ENCODE measurements at regions not wholly inside any gene's neighbourhood (a gene's known extent, or its start where the extent isn't known, plus 50 kb on each side); places are given as distances from the start of the nearest gene placed in this dataset.

DNA sequence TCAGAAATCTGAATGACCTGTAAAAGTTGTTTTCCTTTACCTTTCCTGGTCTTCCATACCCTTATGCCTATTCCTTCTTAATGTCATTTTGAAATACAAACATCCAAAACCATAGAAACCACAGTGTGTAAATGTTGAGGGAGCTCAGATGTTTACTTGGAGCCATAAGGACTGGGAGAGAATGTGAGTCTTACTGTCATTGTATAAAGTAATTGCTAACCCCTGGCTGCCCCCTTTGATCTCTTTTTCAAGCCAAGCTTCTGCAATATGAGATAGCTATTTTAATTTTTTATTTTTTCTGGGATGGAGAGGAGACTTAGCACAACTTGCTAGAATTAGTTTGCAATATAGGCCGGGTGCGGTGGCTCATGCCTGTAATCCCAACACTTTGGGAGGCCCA, 124.4 kb upstream of the AKIRIN2 start:
- intact Hi-C loops (cut with micrococcal nuclease), result no loop called here
- no peak for ATAC-seq
- no peak for DNase-seq

DNA sequence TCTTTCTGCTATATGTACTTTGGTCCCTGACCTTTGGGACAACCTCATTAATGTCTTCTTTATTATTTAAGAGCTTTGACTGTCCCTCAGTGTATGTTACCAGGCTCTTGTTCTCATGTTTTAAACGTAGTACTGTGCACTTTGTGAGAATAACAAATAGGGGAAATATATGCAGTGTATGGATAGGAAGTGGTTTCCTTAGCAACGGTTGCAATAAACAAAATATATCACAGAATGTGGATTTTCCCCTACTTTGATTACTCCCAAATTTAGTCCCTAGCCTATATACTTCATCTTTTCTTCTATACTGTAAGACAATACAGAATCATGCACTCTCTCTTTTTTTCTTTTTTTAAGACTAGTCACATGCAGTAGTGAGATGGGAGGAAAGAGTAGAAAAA, 123.8 kb upstream of the AKIRIN2 start:
- DNase-seq (no peak), ATAC-seq (peak; percentile 41)
- intact Hi-C loops (cut with micrococcal nuclease), result no loop called here

DNA sequence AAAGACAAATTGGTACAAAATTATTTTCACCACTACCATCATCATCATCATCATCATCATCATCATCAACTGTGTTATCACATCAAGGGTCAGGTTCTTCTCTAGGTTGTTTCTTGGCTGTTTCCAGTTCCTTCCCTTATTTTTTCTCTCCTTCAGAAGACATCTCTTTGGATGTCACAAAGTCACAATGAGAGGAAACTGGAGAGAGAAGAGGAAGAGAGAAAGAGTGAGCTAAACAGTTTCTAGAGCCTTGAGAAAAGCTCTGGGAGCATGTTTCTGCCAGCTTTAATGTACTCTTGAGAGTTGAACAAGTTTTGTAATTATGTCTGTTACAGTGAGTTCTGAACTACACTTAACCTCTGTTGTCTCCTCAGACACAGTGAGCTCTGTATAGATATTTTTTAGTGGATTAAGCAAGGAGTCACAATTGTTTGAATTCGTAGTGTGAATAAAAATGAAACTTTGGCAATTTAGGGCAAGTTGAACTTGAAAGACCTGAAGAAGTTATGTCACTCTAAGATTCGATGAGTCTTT, 123.0 kb upstream of the AKIRIN2 start:
- intact Hi-C loops (cut with micrococcal nuclease), result no loop called here
- no peak for DNase-seq
- peak; percentile 64 for ATAC-seq

DNA sequence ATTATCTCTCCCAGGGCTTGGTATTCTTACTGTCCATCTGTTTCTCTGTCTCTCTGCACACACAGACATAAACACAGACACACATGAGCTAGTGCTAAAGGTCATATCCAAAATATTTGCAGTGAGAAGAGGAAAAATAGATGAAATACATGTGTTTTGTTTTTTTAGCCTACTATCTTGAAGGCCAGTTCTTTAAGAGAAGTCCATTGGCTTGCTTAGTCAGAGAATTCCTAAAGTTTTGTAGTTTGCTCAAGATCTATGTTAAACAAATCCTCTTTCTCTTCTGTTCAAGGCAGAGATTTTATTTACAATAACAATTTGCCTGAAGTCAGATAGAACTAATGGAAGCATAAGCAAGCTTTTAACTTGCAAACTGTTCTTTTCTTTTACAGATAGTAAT, 120.0 kb upstream of the AKIRIN2 start:
- intact Hi-C loops (cut with micrococcal nuclease), result no loop called here
- DNase-seq (no peak), ATAC-seq (no peak)

DNA sequence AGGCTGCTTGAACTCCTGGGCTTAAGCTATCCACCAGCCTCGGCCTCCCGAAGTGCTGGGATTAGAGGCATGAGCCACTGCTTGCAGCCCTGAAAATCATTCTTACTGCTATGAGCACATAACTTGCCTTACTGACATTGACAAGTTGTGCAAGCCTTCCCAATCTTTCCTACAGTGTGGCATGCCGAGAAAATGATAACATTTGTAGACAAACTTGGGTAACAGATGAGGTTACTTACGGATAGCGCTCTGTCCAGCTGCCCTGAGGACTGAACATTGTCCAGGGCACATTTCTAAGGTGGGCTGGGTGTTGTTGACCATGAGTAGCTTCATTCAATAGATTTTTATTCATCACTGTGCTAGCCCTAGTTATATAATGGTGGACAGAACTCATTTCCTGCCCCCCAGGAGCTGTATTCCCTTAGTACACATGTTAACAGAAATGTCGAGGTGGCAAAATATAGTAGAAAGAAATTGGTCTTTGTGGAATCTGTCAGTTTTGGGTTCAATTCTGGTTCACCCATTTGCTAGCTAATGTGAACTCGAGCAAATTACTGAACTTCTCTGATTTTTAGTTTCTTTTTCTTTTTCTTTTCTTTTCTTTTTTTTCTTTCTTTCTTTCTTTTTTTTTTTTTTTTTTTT, 118.4 kb upstream of the AKIRIN2 start:
- DNase-seq (no peak), ATAC-seq (no peak)
- intact Hi-C loops (cut with micrococcal nuclease), result no loop called here

DNA sequence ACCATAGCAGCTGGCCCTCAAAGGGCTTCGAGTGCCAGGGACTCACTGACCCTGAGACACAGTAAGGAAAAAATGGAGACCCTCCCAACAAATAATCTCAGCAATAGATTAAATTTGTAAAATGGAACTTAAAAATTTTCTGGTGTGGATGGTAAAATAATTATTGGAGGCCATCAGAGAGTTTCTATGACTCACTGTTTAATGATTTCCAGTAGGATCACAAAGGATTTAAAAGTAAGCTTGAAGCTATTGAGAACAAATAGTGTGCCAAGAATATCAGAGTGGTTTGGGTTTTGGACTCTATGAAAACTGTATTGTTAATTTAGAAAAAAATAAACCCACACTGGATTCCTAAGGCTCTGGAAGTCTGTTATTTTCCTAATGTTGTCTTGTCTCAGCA, 115.2 kb upstream of the AKIRIN2 start:
- intact Hi-C loops (cut with micrococcal nuclease), result loop anchor here (5.0 kb wide), 1 partner anchor 1485 kb away; no protein-coding TSS in a partner anchor
- DNase-seq (no peak), ATAC-seq (no peak)

DNA sequence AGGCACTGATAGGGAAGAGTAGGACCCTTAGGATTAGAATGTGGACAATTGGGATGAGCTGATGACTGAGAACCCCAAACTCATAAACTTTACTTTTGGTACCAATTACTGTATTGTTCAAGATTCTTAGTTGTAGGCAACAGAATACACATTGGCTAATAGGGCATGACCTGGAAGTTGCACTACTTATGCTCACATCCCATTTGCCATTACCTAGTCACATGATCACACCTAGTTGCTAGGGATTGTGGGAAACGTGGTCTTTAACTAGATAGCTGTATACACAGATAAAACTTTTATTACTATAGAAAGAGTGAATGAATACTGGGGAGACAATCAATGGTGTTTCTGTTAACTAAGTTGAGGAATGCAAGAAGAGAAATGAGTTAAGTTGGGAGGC, 113.4 kb upstream of the AKIRIN2 start:
- ATAC-seq, result no peak
- intact Hi-C loops (cut with micrococcal nuclease), result loop anchor here (5.0 kb wide), 1 partner anchor 1487 kb away; no protein-coding TSS in a partner anchor
- DNase-seq, result no peak

DNA sequence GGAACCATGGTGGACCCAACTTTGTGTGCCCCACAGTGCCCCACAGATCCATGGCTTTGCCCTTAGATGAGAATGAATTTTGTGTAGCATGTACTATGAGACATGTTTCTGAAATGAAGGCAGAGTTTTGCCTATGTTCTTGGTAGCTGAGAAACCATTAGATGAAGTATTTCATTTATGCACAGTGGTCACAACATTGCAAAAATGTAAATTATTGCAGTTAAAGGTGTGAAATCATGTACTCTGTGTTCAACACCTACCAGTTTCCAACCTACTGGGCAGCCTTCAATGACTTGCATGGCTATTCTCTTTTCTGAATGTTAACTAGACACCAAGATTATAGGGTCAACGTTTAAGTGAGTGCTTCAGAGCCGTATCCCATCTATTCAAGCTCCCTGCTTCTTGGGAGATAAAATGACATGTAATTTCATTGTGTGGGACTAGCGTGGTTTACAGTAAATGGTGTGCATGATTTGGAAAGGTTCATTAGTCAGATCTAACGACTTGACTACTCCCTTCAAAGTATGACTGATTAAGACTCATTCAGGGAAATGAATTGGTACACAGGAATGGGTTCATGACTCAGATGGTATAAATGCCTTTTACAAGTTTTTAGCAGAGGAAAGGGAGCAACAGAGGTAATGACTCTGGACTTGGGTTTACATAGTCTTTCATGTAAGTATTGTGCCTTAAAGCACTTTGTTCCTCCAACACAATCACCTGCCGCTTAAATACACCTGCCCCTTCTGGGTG, 106.1 kb upstream of the AKIRIN2 start:
- ATAC-seq (no peak), DNase-seq (no peak)
- intact Hi-C loops (cut with micrococcal nuclease), result no loop called here

DNA sequence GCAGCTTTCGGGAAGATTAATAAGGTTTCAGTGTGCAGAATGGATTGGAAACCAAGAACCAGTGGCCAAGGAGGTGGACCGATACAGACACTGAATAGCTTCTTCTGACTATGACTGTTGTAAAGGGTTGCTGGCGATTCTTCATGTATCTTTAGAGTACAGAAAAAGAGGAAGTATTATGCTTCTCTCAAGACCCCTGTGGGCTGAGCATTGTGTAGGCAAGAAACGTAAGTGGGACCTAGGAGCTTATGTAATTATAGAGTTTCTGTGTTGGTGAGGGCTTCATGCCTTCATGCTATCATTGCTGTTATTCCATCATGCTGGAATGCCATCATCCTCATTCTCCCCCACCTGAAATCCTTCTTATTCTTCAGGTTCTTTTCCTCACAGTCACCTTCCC, 105.4 kb upstream of the AKIRIN2 start:
- ATAC-seq, result no peak
- intact Hi-C loops (cut with micrococcal nuclease), result no loop called here
- DNase-seq, result no peak

DNA sequence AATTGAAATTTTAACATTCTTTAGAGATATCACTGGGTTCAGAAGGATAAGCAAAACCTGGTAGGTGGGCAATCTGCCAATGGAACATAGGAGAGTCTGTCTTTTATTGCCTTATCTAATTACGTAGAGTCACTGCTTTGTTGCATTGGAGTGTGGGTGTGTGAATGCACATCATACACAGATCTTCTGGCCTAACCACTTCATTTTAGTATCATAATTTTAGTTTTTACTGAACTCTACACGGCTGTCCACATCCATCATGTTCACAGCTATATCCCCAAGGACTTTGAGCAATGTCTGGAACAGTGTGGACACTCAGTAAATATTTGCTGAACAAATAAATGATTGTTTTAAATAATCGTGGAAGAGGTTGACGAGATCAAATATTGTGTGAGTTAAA, 104.6 kb upstream of the AKIRIN2 start:
- no peak for DNase-seq
- intact Hi-C loops (cut with micrococcal nuclease), result no loop called here
- peak; percentile 37 for ATAC-seq

DNA sequence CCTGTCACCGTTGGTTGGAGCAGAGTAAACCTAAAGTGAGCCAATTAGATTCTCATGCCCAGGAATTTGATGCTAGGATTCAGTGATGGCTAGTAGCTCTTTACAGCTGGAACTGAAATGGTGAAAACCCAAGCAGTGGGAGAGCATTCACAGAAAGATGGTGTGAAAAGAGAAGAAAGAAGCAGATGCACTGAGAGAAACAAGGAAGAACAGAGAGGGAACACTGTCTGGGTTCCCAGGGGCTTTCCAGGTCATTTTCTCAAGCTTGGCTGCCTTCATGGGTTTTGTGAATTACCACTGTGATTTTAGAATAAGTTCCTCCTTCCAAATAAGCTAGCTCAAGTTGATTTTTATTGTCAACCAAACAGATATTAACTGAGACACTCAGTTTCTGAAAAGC, 104.1 kb upstream of the AKIRIN2 start:
- no peak for DNase-seq
- intact Hi-C loops (cut with micrococcal nuclease), result no loop called here

DNA sequence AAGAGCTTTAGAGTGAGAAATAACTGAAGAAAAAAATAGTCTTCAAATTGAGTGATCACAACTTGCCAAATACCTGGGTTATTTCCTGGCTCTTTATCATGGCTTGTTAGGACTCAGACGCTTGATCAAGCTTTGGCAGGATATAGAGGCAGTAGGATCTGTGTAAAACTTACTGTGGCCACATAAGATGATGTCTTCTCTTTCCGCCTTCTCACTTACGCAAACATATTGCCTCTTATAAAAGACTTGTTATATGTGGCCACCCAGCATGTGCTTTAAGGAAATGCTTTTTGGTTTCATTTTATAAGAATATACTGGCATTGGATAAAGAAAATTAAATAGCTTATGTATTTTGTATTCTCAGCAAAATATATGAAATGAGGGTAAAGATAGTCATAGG, 101.8 kb upstream of the AKIRIN2 start:
- ATAC-seq, result no peak
- intact Hi-C loops (cut with micrococcal nuclease), result no loop called here
- DNase-seq, result no peak

More for the DNA sequence above, 104.1 kb upstream of the AKIRIN2 start:
- no peak for ATAC-seq

DNA sequence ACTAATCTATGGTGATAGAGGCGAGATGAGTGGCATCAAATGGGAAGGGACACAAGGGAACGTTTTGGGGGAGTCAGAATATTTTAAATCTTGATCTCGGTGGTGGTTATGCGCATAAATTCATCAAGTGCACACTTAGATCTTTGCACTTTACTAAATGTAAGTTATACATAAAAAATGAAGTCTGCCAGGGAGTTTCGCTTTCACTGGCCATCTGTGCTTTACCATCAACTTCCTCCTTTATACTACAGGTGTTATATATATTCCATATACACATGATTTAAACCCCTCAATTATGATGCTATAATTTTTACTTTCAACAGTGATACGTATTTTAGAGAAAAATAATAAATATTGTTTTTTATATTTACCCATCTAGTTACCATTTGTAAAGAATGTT, 97.6 kb upstream of the AKIRIN2 start:
- ATAC-seq, result no peak
- no peak for DNase-seq
- intact Hi-C loops (cut with micrococcal nuclease), result no loop called here

DNA sequence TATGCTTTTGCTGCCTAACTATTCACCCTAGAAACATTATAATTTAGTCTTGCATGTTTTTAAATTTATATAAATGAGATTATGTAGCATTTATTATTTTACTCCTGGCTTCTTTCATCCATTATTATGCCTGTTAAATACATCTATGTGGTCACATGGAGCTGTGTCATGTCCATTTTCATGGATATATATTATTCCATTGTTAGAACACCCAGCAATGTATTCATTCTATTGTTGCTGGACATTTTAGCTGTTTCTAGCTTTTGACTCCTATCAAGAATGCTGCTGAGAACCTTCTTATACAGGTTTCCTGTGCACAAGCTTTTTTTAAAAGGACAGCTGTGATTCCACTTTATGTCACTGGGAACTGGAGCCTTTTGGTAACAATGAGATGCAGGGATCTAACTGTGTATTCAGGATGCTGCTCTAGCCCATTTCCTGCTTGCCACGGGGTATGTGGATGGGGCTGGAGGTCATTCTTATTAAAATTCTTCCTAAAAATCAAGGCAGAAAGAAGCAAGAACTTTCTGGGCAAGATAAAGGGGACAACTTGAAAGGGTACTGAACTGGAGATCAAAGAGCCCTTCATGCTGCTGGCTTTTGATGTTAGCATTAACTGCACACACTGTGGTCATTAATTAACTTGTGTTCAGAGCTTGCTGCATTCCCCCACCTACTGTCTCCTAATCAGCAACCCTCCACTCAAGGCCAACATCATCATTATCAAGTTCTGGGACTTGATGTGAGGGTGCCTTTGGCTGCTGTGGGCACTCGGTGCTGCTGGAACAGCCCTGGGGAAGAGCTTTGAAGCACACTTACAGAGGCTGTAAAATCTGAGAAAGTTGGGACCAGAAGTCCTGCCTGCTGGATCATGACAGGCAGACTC, 96.6 kb upstream of the AKIRIN2 start:
- DNase-seq (no peak), ATAC-seq (no peak)
- intact Hi-C loops (cut with micrococcal nuclease), result no loop called here

DNA sequence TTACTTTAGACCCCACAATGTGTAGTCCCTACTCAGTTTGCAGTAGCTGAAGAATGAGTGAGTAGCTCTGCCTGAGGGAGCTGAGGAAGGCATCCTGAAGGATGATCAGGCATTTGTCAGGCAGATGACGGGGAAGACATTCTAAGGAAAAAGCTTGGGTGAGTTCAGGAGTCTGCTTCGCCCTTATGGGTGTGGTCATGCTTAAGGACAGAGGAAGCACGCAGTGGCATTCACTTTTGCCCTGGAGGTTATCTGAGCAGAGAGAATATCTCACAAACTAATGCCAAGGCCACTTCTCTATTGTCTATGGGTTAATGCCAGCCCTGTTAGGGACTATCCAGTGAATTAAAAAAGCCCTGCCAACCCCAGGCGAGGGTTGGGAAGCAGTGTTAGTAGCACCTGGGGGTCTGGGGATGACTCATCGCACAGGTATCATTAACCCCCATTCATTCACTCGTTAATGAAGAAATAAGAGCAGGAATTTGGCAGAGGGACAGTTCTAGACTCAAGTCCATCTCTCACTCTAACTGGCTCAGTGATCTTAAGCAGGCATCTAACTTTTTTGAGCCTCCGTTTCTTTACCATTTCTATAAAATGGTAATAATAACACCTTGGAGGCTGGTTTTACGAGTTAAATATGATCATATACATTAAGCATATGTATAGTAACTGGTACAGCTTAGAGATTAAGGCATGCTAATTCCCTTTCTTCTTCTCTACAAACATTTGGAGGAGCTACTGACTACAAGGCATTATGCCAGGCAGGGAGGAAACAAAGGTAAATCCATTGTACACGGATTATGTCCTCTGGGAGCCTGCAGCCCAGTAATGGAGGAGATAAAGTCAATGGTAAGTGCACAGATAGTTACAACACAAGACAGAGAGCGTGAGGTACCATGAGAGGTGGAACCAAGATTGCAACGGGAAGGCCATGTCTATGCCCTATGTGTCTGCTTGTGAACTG, 93.2 kb upstream of the AKIRIN2 start:
- ATAC-seq (peak; percentile 22), DNase-seq (no peak)
- intact Hi-C loops (cut with micrococcal nuclease), result no loop called here

DNA sequence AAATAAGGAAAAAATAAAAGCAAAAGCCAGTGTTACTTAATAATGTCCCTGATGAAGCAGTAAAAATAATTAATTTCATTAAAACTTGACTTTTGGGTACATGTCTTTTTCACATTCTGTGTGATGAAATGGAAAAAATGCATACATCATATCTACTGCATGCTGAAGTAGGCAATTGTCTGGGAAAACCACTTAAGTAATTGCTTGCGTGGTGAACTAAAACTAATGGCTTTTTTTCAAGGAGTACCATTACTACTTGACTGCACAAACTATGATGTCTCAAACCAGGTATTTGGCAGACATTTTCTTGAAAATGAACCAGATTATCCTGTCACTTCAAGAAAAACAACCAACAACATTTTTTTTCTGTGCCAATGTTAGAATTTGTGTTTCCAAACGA, 91.3 kb upstream of the AKIRIN2 start:
- DNase-seq, result no peak
- intact Hi-C loops (cut with micrococcal nuclease), result no loop called here
- no peak for ATAC-seq

DNA sequence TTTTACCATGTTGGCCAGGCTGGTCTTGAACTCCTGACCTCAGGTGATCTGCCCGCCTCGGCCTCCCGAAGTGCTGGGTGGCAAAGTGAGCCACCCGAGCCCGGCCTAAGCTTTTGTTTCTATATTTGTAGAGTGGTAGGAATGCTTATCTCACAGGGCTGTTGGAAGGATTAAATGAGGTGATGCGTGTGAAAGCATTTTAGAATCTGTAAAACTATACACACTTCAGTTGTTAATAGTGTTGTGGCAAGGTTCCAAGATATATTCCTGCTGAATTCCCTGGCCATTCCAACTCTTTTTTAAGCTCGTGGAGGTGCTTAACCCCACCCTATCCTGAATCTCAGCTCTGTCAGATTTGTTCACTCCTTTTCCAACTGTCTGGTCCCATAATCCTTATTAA, 89.9 kb upstream of the AKIRIN2 start:
- DNase-seq (no peak), ATAC-seq (peak; percentile 45)
- intact Hi-C loops (cut with micrococcal nuclease), result no loop called here

DNA sequence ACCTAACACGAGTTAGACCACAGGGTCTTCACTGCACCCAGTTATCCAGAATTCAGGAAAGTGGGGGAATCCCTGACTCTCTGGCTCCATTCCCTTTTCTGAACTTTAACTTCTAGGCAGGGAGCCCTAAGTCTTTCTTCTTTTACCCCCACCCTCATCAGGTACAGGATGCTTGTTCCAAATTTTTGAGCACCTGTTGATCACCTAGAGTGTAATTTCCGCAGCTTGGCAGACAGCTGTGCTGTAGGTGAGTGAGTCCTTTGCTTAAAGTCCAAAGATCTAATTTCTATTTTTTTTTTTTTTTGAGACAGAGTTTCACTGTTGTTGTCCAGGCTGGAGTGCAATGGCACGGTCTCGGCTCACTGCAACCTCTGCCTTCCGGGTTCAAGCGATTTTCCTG, 89.5 kb upstream of the AKIRIN2 start:
- no peak for ATAC-seq
- intact Hi-C loops (cut with micrococcal nuclease), result no loop called here
- DNase-seq, result no peak

DNA sequence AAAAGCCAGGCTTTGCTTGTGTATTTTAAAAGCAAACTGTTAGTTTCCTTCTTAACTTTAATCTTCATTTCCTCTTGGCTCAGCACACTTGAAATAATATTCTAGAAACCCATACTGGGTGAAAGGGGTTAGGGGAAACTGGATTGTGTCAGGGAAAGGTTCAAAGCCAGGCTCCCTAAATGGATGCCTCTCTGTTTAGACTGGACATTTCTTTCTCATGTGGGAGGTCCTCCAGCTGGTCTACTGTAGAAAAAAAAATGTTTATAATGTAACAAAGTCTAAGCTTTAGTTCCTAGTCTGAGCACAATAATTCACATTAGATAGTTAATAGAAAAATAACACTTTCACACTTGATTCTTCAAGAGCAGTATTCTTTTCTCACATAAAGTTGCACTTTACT, 89.0 kb upstream of the AKIRIN2 start:
- intact Hi-C loops (cut with micrococcal nuclease), result no loop called here
- DNase-seq (no peak), ATAC-seq (no peak)
